Ovary (tissue), 3 donors: ENCODE measurements at regions not wholly inside any gene's neighbourhood (a gene's known extent, or its start where the extent isn't known, plus 50 kb on each side); places are given as distances from the start of the nearest gene placed in this dataset.

Experiments
- POLR2A ChIP-seq: fragments of 450-650 bp; IDR thresholded peaks from one replicate; pipeline ENCODE4 v1.6.1; 2017; ENCODE audit warnings: antibody characterized with exemption, mild to moderate bottlenecking, moderate library complexity
- TF ChIP-seq, protein P1 (sequence below), 3 donors: fragments of 450-650 bp in 2 of 3; fragments of 200-600 bp in 1 of 3; IDR thresholded peaks; one replicate each; pipeline versions ENCODE4 v1.5.1 to v1.8.0; 2016 to 2022; ENCODE audit warnings: antibody characterized with exemption in 3 of 3, mild to moderate bottlenecking in 1 of 3
- donor health status: DM: no; HTN: no; CAD: no.

DNA sequence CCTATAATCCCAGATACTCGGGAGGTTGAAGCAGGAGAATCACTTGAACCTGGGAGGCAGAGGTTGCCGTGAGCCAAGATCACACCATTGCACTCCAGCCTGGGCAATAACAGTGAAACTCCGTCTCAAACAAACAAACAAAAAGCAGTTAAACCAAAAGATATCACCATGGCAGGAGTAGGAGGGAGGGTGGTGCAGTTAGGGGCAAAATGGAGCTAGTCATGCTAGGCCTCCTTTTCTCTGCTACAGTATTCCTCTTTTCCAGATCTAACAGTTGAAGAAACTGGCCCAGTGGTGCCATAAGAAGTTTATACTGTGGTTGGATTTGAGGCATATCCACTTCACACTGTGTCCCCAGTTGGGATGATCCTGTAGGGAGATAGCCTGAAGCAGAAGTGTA lies 261.6 kb downstream of the SKIDA1 start:
- TF ChIP-seq, protein P1, sequence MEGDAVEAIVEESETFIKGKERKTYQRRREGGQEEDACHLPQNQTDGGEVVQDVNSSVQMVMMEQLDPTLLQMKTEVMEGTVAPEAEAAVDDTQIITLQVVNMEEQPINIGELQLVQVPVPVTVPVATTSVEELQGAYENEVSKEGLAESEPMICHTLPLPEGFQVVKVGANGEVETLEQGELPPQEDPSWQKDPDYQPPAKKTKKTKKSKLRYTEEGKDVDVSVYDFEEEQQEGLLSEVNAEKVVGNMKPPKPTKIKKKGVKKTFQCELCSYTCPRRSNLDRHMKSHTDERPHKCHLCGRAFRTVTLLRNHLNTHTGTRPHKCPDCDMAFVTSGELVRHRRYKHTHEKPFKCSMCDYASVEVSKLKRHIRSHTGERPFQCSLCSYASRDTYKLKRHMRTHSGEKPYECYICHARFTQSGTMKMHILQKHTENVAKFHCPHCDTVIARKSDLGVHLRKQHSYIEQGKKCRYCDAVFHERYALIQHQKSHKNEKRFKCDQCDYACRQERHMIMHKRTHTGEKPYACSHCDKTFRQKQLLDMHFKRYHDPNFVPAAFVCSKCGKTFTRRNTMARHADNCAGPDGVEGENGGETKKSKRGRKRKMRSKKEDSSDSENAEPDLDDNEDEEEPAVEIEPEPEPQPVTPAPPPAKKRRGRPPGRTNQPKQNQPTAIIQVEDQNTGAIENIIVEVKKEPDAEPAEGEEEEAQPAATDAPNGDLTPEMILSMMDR (IDR thresholded peaks at IDR 0.05): no peak
- TF ChIP-seq POLR2A: no peak
